K562 (cell line): ENCODE measurements at regions not wholly inside any gene's neighbourhood (a gene's known extent, or its start where the extent isn't known, plus 50 kb on each side); places are given as distances from the start of the nearest gene placed in this dataset.

Experiments
- ATAC-seq: fragments of 200-7000 bp; cut with Tn5 transposase; 3 replicates; pipeline ENCODE4 v1.9.1; 2020; ENCODE audit warnings: moderate library complexity
- BruUV-seq: library from RNA; stranded (reverse); fragments of 400-500 nt; replicated peaks from 2 replicates; lab custom pipeline; 2021; lab: Mats Ljungman, UMichigan
- CTCF ChIA-PET: fragments of 300-600 bp; formaldehyde crosslinking; extraction: SDS; loops from one replicate; lab custom pipeline; 2021; ENCODE audit warnings: low intra/inter-chr PET ratio; lab: Yijun Ruan, JAX
- POLR2A ChIA-PET: fragments of 300-600, 350-650 bp; sonication (Branson Sonifier 250); formaldehyde crosslinking; extraction: SDS; loops from one replicate; lab custom pipeline; 2021; ENCODE audit warnings: antibody characterized with exemption, inconsistent platforms; lab: Yijun Ruan, JAX
- DNase-seq, 4 experiments: peaks; one replicate each; pipeline versions ENCODE4 v3.0.0 to v3.0.0-alpha.2; 2011 to 2018; ENCODE audit warnings: low spot score in 3 of 4, mixed read lengths in 3 of 4; ENCODE audit errors: extremely low read depth in 1 of 4
- FAIRE-seq: peaks from 2 replicates; lab custom pipeline; 2011; peaks lifted over from hg19 to GRCh38; lab: Jason Lieb, UNC
- H2AFZ ChIP-seq: 2 replicates; pipeline ENCODE4 v1.6.0; 2011; ENCODE audit warnings: low read depth, low read length, control low read depth, inconsistent platforms
- H3K27ac ChIP-seq: fragments of 200-600 bp; 3 replicates; pipeline ENCODE4 v1.8.0; 2011; ENCODE audit warnings: low read depth, mild to moderate bottlenecking, control low read depth, inconsistent platforms, low read length, moderate library complexity, mixed read lengths; ENCODE audit errors: extremely low read depth
- H3K27me3 ChIP-seq, 2 experiments: fragments of 300-600 bp in 1 of 2; 2 replicates in 1 of 2; 3 replicates in 1 of 2; pipeline versions ENCODE4 v1.6.0 to v1.8.0; 2011; ENCODE audit warnings: inconsistent platforms in 2 of 2, low read length in 2 of 2, mild to moderate bottlenecking in 1 of 2, mixed read lengths in 1 of 2, moderate library complexity in 1 of 2; ENCODE audit not compliant: control insufficient read depth in 2 of 2, insufficient read depth in 2 of 2
- H3K36me3 ChIP-seq: fragments of 300-600 bp; 3 replicates; pipeline ENCODE4 v1.8.0; 2011; ENCODE audit warnings: mild to moderate bottlenecking, low read length, inconsistent platforms; ENCODE audit not compliant: control insufficient read depth, insufficient read depth
- H3K4me1 ChIP-seq, 2 experiments: fragments of 200-600 bp in 1 of 2; replicated peaks in 1 of 2; 2 replicates in 1 of 2; 3 replicates in 1 of 2; pipeline versions ENCODE4 v1.5.1 to v1.8.0; 2011; ENCODE audit warnings: inconsistent platforms in 2 of 2, low read length in 2 of 2, mild to moderate bottlenecking in 1 of 2, mixed read lengths in 1 of 2, moderate library complexity in 1 of 2; ENCODE audit not compliant: control insufficient read depth in 2 of 2, insufficient read depth in 2 of 2
- H3K4me2 ChIP-seq: 2 replicates; pipeline ENCODE4 v1.6.1; 2011; ENCODE audit warnings: low read length, control low read depth, inconsistent platforms, mixed read lengths; ENCODE audit not compliant: insufficient read depth
- H3K4me3 ChIP-seq: fragments of 200-600 bp; sonication (generic), shearing (Covaris generic); 2 replicates; pipeline ENCODE4 v1.5.1; 2016; ENCODE audit warnings: control low read depth, inconsistent platforms
- H3K79me2 ChIP-seq: fragments of 200-600 bp; 3 replicates; pipeline ENCODE4 v1.8.0; 2011; ENCODE audit warnings: low read length, inconsistent platforms; ENCODE audit not compliant: control insufficient read depth, insufficient read depth
- H3K9ac ChIP-seq, 2 experiments: 2 replicates each; pipeline versions ENCODE4 v1.6.0 to v1.6.1; 2011; ENCODE audit warnings: low read depth in 2 of 2, low read length in 2 of 2, control low read depth in 1 of 2, inconsistent platforms in 1 of 2, mild to moderate bottlenecking in 1 of 2, mixed read lengths in 1 of 2; ENCODE audit not compliant: insufficient read depth in 1 of 2
- H3K9me1 ChIP-seq: one replicate; pipeline ENCODE4 v1.6.0; 2011; ENCODE audit warnings: inconsistent platforms, mild to moderate bottlenecking, low read length, moderate library complexity; ENCODE audit not compliant: control insufficient read depth, insufficient read depth
- H3K9me3 ChIP-seq: replicated peaks from 2 replicates; pipeline ENCODE4 v1.5.1; 2011; ENCODE audit warnings: low read depth, low read length, inconsistent platforms; ENCODE audit not compliant: control insufficient read depth, insufficient read depth
- H4K20me1 ChIP-seq: replicated peaks from 2 replicates; pipeline ENCODE4 v1.6.1; 2011; ENCODE audit warnings: low read length, inconsistent platforms, mixed read lengths; ENCODE audit not compliant: control insufficient read depth, insufficient read depth
- E2F3 ChIP-seq: fragments of 250-450 bp; sonication (Bioruptor Pico); IDR thresholded peaks from 2 replicates; pipeline ENCODE4 v1.4.0; 2020; ENCODE audit warnings: mild to moderate bottlenecking
- EHMT2 ChIP-seq: fragments of 450-650 bp; IDR thresholded peaks from 2 replicates; pipeline ENCODE4 v1.6.1; 2018; ENCODE audit warnings: antibody characterized with exemption
- MAFF ChIP-seq: IDR thresholded peaks from 2 replicates; pipeline ENCODE4 v1.6.1; 2012; ENCODE audit warnings: low read length, improper control_type of control experiment
- NR2F6 ChIP-seq: fragments of 450-650 bp; formaldehyde crosslinking; IDR thresholded peaks from 2 replicates; pipeline ENCODE4 v1.4.0; 2020; ENCODE audit warnings: mild to moderate bottlenecking
- PBX2 ChIP-seq, 2 experiments: IDR thresholded peaks in 1 of 2; conservative IDR thresholded peaks in 1 of 2; 2 replicates each; pipeline ENCODE4 v1.6.1; 2016; ENCODE audit warnings: low read depth in 2 of 2, mild to moderate bottlenecking in 1 of 2, missing compliant biosample characterization in 1 of 2, missing genetic modification characterization in 1 of 2, moderate library complexity in 1 of 2
- PRPF4 ChIP-seq: fragments of 200-400 bp; formaldehyde crosslinking; IDR thresholded peaks from one replicate; pipeline ENCODE4 v1.6.1; 2017; ENCODE audit warnings: low read length, low read depth, mild to moderate bottlenecking; ENCODE audit not compliant: insufficient read depth, poor library complexity, severe bottlenecking
- RNF219 ChIP-seq: fragments of 250-450 bp; sonication (Bioruptor Pico); IDR thresholded peaks from 2 replicates; pipeline ENCODE4 v1.5.0; 2022; ENCODE audit warnings: mild to moderate bottlenecking
- RUNX1 ChIP-seq: sonication (generic); IDR thresholded peaks from 2 replicates; pipeline ENCODE4 v1.6.1; 2016; ENCODE audit warnings: antibody characterized with exemption, low read depth
- ZBTB26 ChIP-seq: fragments of 450-650 bp; formaldehyde crosslinking; IDR thresholded peaks from 2 replicates; pipeline ENCODE4 v1.4.0; 2022; ENCODE audit warnings: missing genetic modification characterization
- ZEB2 ChIP-seq: fragments of 450-650 bp; IDR thresholded peaks from 2 replicates; pipeline ENCODE4 v1.6.1; 2016
- ZNF57 ChIP-seq: fragments of 450-650 bp; formaldehyde crosslinking; IDR thresholded peaks from 2 replicates; pipeline ENCODE4 v1.4.0; 2020; ENCODE audit warnings: mild to moderate bottlenecking, moderate library complexity
- ZNF780A ChIP-seq: fragments of 250-450 bp; sonication (Bioruptor Pico); IDR thresholded peaks from 2 replicates; pipeline ENCODE4 v1.5.0; 2021; ENCODE audit warnings: mild to moderate bottlenecking
- WGBS: fragments of 100-300 bp; shearing (Covaris generic); methylation state at CpG from one replicate; pipeline ENCODE4 v1.1.6; 2016; ENCODE audit warnings: low coverage, mixed read lengths; ENCODE audit not compliant: insufficient coverage; ENCODE audit errors: missing lambda C conversion rate; 5-methylcytosine and 5-hydroxymethylcytosine counted together
- in situ Hi-C: fragments of 300-500 bp; cut with MboI; formaldehyde crosslinking; loops from 4 replicates; pipeline ENCODE4 v1.15.0; 2018; ENCODE audit warnings: inconsistent platforms, mixed read lengths
- intact Hi-C: fragments of 100-400 bp; cut with micrococcal nuclease; formaldehyde crosslinking; loops from 2 replicates; pipeline ENCODE4 v1.14.2; 2022

GRCh38 chr17:36823850-36824677 is 113.2 kb upstream of the LHX1 start:
- under 1% methylated on average over 11 of the region's 12 CpGs for WGBS
- Histone ChIP-seq H3K27ac (no peak overlapping the region), H3K36me3 (no peaks in the 10 kb centered on the region), H3K4me1 (no peaks in the 10 kb centered on the region; a peak in 1 of 5 replicates), H3K79me2 (no peaks in the 10 kb centered on the region), H4K20me1 (peaks cover 7% of the 10 kb centered on the region; the same call in 1 of the 2 replicates), H3K9me1 (no peaks in the 10 kb centered on the region), H3K9me3 (no peaks in the 10 kb centered on the region), H3K27me3 (peaks cover 20 to 75% of the 10 kb centered on the region in 2 experiments), H3K9ac (no peak overlapping the region), H3K4me2 (no peak overlapping the region), H2AFZ (no peak overlapping the region), H3K4me3 (no peak overlapping the region)
- intact Hi-C loops (no loop called here), in situ Hi-C loops (no loop called here)
- DNase-seq (no peak), ATAC-seq (no peak), FAIRE-seq (no peak)
- BruUV-seq, result no TSS peak
- CTCF ChIA-PET, result no interaction called here
- POLR2A ChIA-PET, result no interaction called here
- TF ChIP-seq ZNF780A (no peak), NR2F6 (CRISPR knock-in tag) (no peak), ZBTB26 (no peak), MAFF (no peak), ZNF57 (CRISPR knock-in tag) (no peak), RUNX1 (no peak), E2F3 (CRISPR knock-in tag) (no peak), PRPF4 (no peak), ZEB2 (no peak), RNF219 (no peak), EHMT2 (no peak), PBX2 (CRISPR knock-in tag; IDR thresholded peaks at IDR 0.05; ENCODE audit: low read depth) (no peak), PBX2 (tag; conservative IDR thresholded peaks at IDR 0.05; ENCODE audit: low read depth) (no peak)
